Stomach (tissue), 8 donors: ENCODE measurements at regions not wholly inside any gene's neighbourhood (a gene's known extent, or its start where the extent isn't known, plus 50 kb on each side); places are given as distances from the start of the nearest gene placed in this dataset.

Experiments used
- DNase-seq, 2 donors: peaks; one replicate each; pipeline versions ENCODE4 v3.0.0 to v3.0.0-alpha.2; 2013 to 2019
- H3K27ac ChIP-seq, 5 donors: fragments of 200-600 bp in 4 of 5; sonication (generic) in 4 of 5; one replicate each; pipeline ENCODE4 v1.5.1; 2013 to 2019; ENCODE audit warnings: mild to moderate bottlenecking in 1 of 5, moderate library complexity in 1 of 5
- H3K27me3 ChIP-seq, 3 donors: fragments of 200-600 bp; sonication (generic); one replicate each; pipeline ENCODE4 v1.5.1; 2017 to 2019; ENCODE audit warnings: mixed run types in 1 of 3
- H3K36me3 ChIP-seq, 4 donors: fragments of 200-600 bp; sonication (generic); 1 replicate in 3 of 4; 2 replicates in 1 of 4; pipeline ENCODE4 v1.5.1; 2016 to 2019
- H3K4me1 ChIP-seq, 4 donors: fragments of 200-600 bp; sonication (generic); one replicate each; pipeline ENCODE4 v1.5.1; 2016 to 2019
- H3K4me3 ChIP-seq, 4 donors: fragments of 200-600 bp; sonication (generic) in 3 of 4; one replicate each; pipeline ENCODE4 v1.5.1; 2016 to 2019; ENCODE audit warnings: mild to moderate bottlenecking in 1 of 4
- H3K9me3 ChIP-seq, 4 donors: fragments of 200-600 bp; sonication (generic); one replicate each; pipeline ENCODE4 v1.5.1; 2016 to 2019
- EP300 ChIP-seq: sonication (generic); formaldehyde crosslinking; IDR thresholded peaks from one replicate; pipeline ENCODE4 v1.6.1; 2017; ENCODE audit warnings: antibody characterized with exemption
- POLR2A ChIP-seq, 4 donors: fragments of 450-650 bp; IDR thresholded peaks; one replicate each; pipeline ENCODE4 v1.6.1; 2016; ENCODE audit warnings: antibody characterized with exemption in 4 of 4, control low read depth in 2 of 4, mild to moderate bottlenecking in 1 of 4, moderate library complexity in 1 of 4
- POLR2AphosphoS5 ChIP-seq, 3 donors: sonication (generic); formaldehyde crosslinking; IDR thresholded peaks; one replicate each; pipeline ENCODE4 v1.6.1; 2016; ENCODE audit warnings: antibody characterized with exemption in 3 of 3
- WGBS, 5 donors: extraction: QIAGEN DNeasy Blood & Tissue Kit in 3 of 5; methylation state at CpG; one replicate each; pipeline versions ENCODE4 v1.1.5 to v1.1.7; 2013 to 2018; 5-methylcytosine and 5-hydroxymethylcytosine counted together
- intact Hi-C: fragments of 100-400 bp; cut with DNase I; formaldehyde crosslinking; loops from one replicate; pipeline ENCODE4 v1.15.1; 2023; ENCODE audit warnings: low total_unique reads
- TF ChIP-seq, protein P1 (sequence below), 7 experiments: fragments of 450-650 bp in 4 of 7; fragments of 200-600 bp in 3 of 7; sonication (generic) in 3 of 7; IDR thresholded peaks; one replicate each; pipeline ENCODE4 v1.5.1; 2016 to 2019; ENCODE audit warnings: antibody characterized with exemption in 7 of 7, control low read depth in 2 of 7, mild to moderate bottlenecking in 1 of 7
- donor health status: healthy with polysubstance abuse.
- donor health status: Bipolar disorder and iron deficiency.
- donor health status: healthy.

GRCh38 chr6:102126488-102126887 lies 733.0 kb downstream of the GRIK2 start:
- Histone ChIP-seq H3K36me3 (no peaks in the 10 kb centered on the region), H3K9me3 (peaks cover 0 to 5% (median 2%) of the 10 kb centered on the region in 4 donors), H3K27me3 (no peaks in the 10 kb centered on the region), H3K4me1 (no peaks in the 10 kb centered on the region), H3K27ac (no peak overlapping the region), H3K4me3 (no peak overlapping the region)
- TF ChIP-seq POLR2AphosphoS5 (IDR thresholded peaks at IDR 0.05) (no peak), POLR2A (IDR thresholded peaks at IDR 0.05) (no peak), EP300 (no peak)
- TF ChIP-seq, protein P1, sequence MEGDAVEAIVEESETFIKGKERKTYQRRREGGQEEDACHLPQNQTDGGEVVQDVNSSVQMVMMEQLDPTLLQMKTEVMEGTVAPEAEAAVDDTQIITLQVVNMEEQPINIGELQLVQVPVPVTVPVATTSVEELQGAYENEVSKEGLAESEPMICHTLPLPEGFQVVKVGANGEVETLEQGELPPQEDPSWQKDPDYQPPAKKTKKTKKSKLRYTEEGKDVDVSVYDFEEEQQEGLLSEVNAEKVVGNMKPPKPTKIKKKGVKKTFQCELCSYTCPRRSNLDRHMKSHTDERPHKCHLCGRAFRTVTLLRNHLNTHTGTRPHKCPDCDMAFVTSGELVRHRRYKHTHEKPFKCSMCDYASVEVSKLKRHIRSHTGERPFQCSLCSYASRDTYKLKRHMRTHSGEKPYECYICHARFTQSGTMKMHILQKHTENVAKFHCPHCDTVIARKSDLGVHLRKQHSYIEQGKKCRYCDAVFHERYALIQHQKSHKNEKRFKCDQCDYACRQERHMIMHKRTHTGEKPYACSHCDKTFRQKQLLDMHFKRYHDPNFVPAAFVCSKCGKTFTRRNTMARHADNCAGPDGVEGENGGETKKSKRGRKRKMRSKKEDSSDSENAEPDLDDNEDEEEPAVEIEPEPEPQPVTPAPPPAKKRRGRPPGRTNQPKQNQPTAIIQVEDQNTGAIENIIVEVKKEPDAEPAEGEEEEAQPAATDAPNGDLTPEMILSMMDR (IDR thresholded peaks at IDR 0.05) = no peak
- intact Hi-C loops = no loop called here
- 5 to 11% (median 9%) methylated on average over 1 of the region's 1 CpG for WGBS, 5 donors
- DNase-seq = no peak

DNA sequence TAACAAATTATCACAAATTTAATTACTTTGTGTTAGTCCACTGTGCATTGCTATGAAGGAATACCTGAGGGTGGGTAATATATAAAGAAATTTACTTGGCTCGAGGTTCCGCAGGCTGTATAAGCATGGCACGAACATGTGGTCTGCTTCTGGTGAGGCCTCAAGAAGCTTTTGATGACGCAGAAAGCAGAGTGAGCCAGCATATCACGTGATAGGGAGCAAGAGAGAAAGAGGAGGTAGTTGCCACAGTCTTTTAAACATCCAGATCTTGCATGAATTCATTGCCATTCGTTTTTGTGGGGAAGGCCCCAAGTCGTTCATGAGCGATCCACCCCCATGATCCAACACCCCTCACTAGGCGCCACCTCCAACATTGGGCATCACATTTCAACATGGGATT lies 733.7 kb downstream of the GRIK2 start:
- Histone ChIP-seq H3K9me3 (peaks cover 0 to 5% (median 2%) of the 10 kb centered on the region in 4 donors), H3K36me3 (no peaks in the 10 kb centered on the region), H3K27ac (no peak overlapping the region), H3K4me3 (no peak overlapping the region), H3K4me1 (no peaks in the 10 kb centered on the region), H3K27me3 (no peaks in the 10 kb centered on the region)
- intact Hi-C loops = no loop called here
- WGBS, 5 donors = 76 to 86% (median 84%) methylated on average over 9 of the region's 9 CpGs
- DNase-seq = no peak
- TF ChIP-seq, protein P1 (IDR thresholded peaks at IDR 0.05) = no peak

DNA sequence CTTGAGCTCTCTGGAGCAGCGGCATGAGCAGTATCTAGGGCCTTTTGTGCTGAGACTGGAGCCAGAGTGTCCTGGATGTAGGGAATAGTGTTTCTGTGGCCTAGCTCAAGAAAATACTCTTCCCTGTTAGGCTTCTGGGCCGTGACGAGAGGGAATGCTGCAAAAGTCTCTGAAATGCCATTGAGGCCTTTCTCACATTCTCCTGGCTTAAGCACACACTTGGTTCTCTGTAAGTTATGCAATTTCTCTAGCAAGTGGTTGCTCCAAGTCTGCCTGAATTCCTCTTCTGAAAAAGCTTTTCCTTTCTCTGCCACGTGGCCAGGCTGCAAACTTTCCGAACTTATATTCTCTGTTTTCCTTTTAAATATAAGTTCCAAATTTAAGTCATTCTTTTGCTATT lies 744.4 kb downstream of the GRIK2 start:
- intact Hi-C loops = no loop called here

GRCh38 chr6:102149191-102149590 lies 755.7 kb downstream of the GRIK2 start:
- intact Hi-C loops = no loop called here
- TF ChIP-seq POLR2A (IDR thresholded peaks at IDR 0.05) (no peak), POLR2AphosphoS5 (IDR thresholded peaks at IDR 0.05) (no peak), EP300 (no peak)
- H3K9me3 ChIP-seq = peaks cover 0 to 16% (median 7%) of the 10 kb centered on the region in 4 donors

More for the DNA sequence above, 744.4 kb downstream of the GRIK2 start:
- no peak for DNase-seq
- no peak overlapping the region for H3K4me3 ChIP-seq
- H3K27ac ChIP-seq = no peak overlapping the region
- no peaks in the 10 kb centered on the region for H3K27me3 ChIP-seq
- H3K9me3 ChIP-seq = no peaks in the 10 kb centered on the region
- H3K36me3 ChIP-seq = no peaks in the 10 kb centered on the region
- H3K4me1 ChIP-seq = no peaks in the 10 kb centered on the region
- WGBS, 5 donors = 73 to 86% (median 79%) methylated on average over 5 of the region's 5 CpGs
- TF ChIP-seq, protein P1 (IDR thresholded peaks at IDR 0.05) = no peak
- no peak for TF ChIP-seq POLR2AphosphoS5 (IDR thresholded peaks at IDR 0.05)
- TF ChIP-seq POLR2A (IDR thresholded peaks at IDR 0.05) = no peak
- TF ChIP-seq EP300 = no peak

DNA sequence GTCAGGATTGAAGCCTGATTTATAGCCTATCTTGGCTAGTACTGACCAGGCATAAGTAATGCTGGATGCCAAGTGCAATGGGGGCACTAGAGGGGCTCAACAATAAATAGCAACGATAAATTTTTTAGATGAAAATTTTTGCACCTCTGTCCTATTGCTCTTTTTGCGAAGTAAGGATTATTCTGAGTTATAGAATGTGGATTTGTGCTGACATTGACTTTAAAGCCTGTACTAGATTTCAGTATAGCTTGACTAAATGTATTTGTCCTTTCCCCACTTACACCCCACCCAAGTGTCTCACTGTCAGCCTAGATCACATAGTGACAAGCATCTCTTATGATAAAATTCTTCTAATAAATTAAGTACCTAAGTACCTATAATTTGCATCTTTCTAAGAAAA lies 757.0 kb downstream of the GRIK2 start:
- H3K27me3 ChIP-seq = no peaks in the 10 kb centered on the region
- TF ChIP-seq EP300 = no peak
- TF ChIP-seq, protein P1 (IDR thresholded peaks at IDR 0.05) = no peak
- no peak for TF ChIP-seq POLR2A (IDR thresholded peaks at IDR 0.05)
- TF ChIP-seq POLR2AphosphoS5 (IDR thresholded peaks at IDR 0.05) = no peak
- 86 to 95% (median 94%) methylated on average over 2 of the region's 2 CpGs for WGBS, 5 donors
- H3K9me3 ChIP-seq = peaks cover 0 to 21% (median 11%) of the 10 kb centered on the region in 4 donors
- no peak overlapping the region for H3K4me3 ChIP-seq
- DNase-seq = no peak
- H3K4me1 ChIP-seq = no peaks in the 10 kb centered on the region
- intact Hi-C loops = no loop called here
- no peak overlapping the region for H3K27ac ChIP-seq
- H3K36me3 ChIP-seq = no peaks in the 10 kb centered on the region

More at GRCh38 chr6:102149191-102149590, 755.7 kb downstream of the GRIK2 start:
- no peaks in the 10 kb centered on the region for H3K4me1 ChIP-seq
- no peak overlapping the region for H3K4me3 ChIP-seq
- H3K27me3 ChIP-seq = no peaks in the 10 kb centered on the region
- no peaks in the 10 kb centered on the region for H3K36me3 ChIP-seq
- no peak overlapping the region for H3K27ac ChIP-seq
- no peak for DNase-seq
